ENCODE measurements at regions not wholly inside any gene's neighbourhood (a gene's known extent, or its start where the extent isn't known, plus 50 kb on each side); places are given as distances from the start of the nearest gene placed in this dataset.
"Not testable (repeated sequence)": the region's sequence is repeated elsewhere in the genome, so short reads cannot be mapped to it uniquely, and the experiment has no call there.

GRCh38 chr5:91245871-91246270, 137.2 kb downstream of the ARRDC3 start:
- Histone ChIP-seq H3K36me3 (ENCODE audit: control insufficient read depth in 2 of 2, insufficient read depth in 2 of 2, low read length in 1 of 2) (no peaks in the 10 kb centered on the region), H3K27me3 (ENCODE audit: control insufficient read depth in 1 of 2, insufficient read depth in 2 of 2, low read length in 2 of 2) (no peaks in the 10 kb centered on the region), H3K4me1 (ENCODE audit: control insufficient read depth in 2 of 2, insufficient read depth in 2 of 2, low read length in 1 of 2) (no peaks in the 10 kb centered on the region), H3K27ac (ENCODE audit: low read depth in 2 of 2, low read length in 1 of 2) (no peak overlapping the region), H3K4me3 (ENCODE audit: low read depth in 1 of 2, low read length in 2 of 2) (no peak overlapping the region), H3K9me3 (ENCODE audit: control insufficient read depth in 2 of 2, insufficient read depth in 1 of 2, low read depth in 1 of 2, low read length in 1 of 2) (no peaks in the 10 kb centered on the region)
- WGBS, 2 donors: 80 to 82% methylated on average over 1 of the region's 1 CpG

GRCh38 chr5:91245074-91245452, 138.1 kb downstream of the ARRDC3 start:
- Histone ChIP-seq H3K36me3 (ENCODE audit: control insufficient read depth in 2 of 2, insufficient read depth in 2 of 2, low read length in 1 of 2) (no peaks in the 10 kb centered on the region), H3K4me1 (ENCODE audit: control insufficient read depth in 2 of 2, insufficient read depth in 2 of 2, low read length in 1 of 2) (no peaks in the 10 kb centered on the region), H3K9me3 (ENCODE audit: control insufficient read depth in 2 of 2, insufficient read depth in 1 of 2, low read depth in 1 of 2, low read length in 1 of 2) (no peaks in the 10 kb centered on the region), H3K4me3 (ENCODE audit: low read depth in 1 of 2, low read length in 2 of 2) (no peak overlapping the region), H3K27me3 (ENCODE audit: control insufficient read depth in 1 of 2, insufficient read depth in 2 of 2, low read length in 2 of 2) (no peaks in the 10 kb centered on the region), H3K27ac (ENCODE audit: low read depth in 2 of 2, low read length in 1 of 2) (no peak overlapping the region)
- 53 to 56% methylated on average over 3 of the region's 3 CpGs for WGBS, 2 donors

GRCh38 chr5:91244380-91245073, 138.6 kb downstream of the ARRDC3 start:
- H3K9me3 ChIP-seq (ENCODE audit: control insufficient read depth in 2 of 2, insufficient read depth in 1 of 2, low read depth in 1 of 2, low read length in 1 of 2): no peaks in the 10 kb centered on the region
- no peak overlapping the region for H3K27ac ChIP-seq (ENCODE audit: low read depth in 2 of 2, low read length in 1 of 2)
- no peaks in the 10 kb centered on the region for H3K27me3 ChIP-seq (ENCODE audit: control insufficient read depth in 1 of 2, insufficient read depth in 2 of 2, low read length in 2 of 2)
- WGBS, 2 donors: 85 to 89% methylated on average over 6 of the region's 6 CpGs
- H3K36me3 ChIP-seq (ENCODE audit: control insufficient read depth in 2 of 2, insufficient read depth in 2 of 2, low read length in 1 of 2): no peaks in the 10 kb centered on the region
- H3K4me1 ChIP-seq (ENCODE audit: control insufficient read depth in 2 of 2, insufficient read depth in 2 of 2, low read length in 1 of 2): no peaks in the 10 kb centered on the region
- no peak overlapping the region for H3K4me3 ChIP-seq (ENCODE audit: low read depth in 1 of 2, low read length in 2 of 2)

GRCh38 chr5:91243852-91244251, 139.3 kb downstream of the ARRDC3 start:
- Histone ChIP-seq H3K4me1 (ENCODE audit: control insufficient read depth in 2 of 2, insufficient read depth in 2 of 2, low read length in 1 of 2) (no peaks in the 10 kb centered on the region), H3K27me3 (ENCODE audit: control insufficient read depth in 1 of 2, insufficient read depth in 2 of 2, low read length in 2 of 2) (no peaks in the 10 kb centered on the region), H3K27ac (ENCODE audit: low read depth in 2 of 2, low read length in 1 of 2) (no peak overlapping the region), H3K9me3 (ENCODE audit: control insufficient read depth in 2 of 2, insufficient read depth in 1 of 2, low read depth in 1 of 2, low read length in 1 of 2) (no peaks in the 10 kb centered on the region), H3K4me3 (ENCODE audit: low read depth in 1 of 2, low read length in 2 of 2) (no peak overlapping the region), H3K36me3 (ENCODE audit: control insufficient read depth in 2 of 2, insufficient read depth in 2 of 2, low read length in 1 of 2) (no peaks in the 10 kb centered on the region)
- 94 to 99% methylated on average over 1 of the region's 1 CpG for WGBS, 2 donors

DNA sequence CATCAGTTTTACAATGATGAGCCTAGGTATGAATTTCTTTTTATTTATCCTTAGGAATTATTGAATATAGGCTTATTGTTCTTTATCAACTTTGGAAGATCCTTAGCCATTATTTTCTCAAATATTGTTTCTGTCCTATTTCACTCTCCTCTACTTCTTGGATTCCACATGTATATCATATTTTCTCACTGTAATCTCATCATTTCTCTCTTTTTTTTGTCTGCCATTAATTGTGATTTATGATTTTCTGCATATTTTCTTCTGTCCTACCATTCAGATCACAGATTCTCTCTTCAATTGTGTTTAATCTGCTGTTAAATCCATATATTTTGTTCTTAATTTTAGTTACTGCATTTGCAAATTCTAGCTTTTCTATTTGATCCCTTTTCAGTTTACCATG, 139.8 kb downstream of the ARRDC3 start:
- no peaks in the 10 kb centered on the region for H3K27me3 ChIP-seq (ENCODE audit: control insufficient read depth in 1 of 2, insufficient read depth in 2 of 2, low read length in 2 of 2)
- no peaks in the 10 kb centered on the region for H3K36me3 ChIP-seq (ENCODE audit: control insufficient read depth in 2 of 2, insufficient read depth in 2 of 2, low read length in 1 of 2)
- H3K27ac ChIP-seq (ENCODE audit: low read depth in 2 of 2, low read length in 1 of 2): no peak overlapping the region
- H3K4me1 ChIP-seq (ENCODE audit: control insufficient read depth in 2 of 2, insufficient read depth in 2 of 2, low read length in 1 of 2): no peaks in the 10 kb centered on the region
- no peaks in the 10 kb centered on the region for H3K9me3 ChIP-seq (ENCODE audit: control insufficient read depth in 2 of 2, insufficient read depth in 1 of 2, low read depth in 1 of 2, low read length in 1 of 2)
- H3K4me3 ChIP-seq (ENCODE audit: low read depth in 1 of 2, low read length in 2 of 2): no peak overlapping the region

DNA sequence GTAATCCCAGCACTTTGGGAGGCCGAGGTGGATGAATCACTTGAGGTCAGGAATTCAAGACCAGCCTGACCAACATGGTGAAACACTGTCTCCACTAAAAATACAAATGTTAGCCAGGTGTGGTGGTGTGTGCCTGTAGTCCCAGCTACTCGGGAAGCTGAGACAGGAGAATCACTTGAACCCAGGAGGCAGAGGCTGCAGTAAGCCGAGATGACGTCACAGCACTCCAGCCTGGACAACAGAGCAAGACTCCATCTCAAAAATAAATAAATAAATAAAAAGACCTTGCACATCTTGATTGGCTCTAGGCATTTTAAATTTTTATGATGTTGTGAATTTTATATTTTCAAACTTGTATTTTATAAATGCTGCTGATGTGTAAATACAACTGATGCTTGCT, 141.7 kb downstream of the ARRDC3 start:
- H3K27me3 ChIP-seq (ENCODE audit: control insufficient read depth in 1 of 2, insufficient read depth in 2 of 2, low read length in 2 of 2); H3K27ac ChIP-seq (ENCODE audit: low read depth in 2 of 2, low read length in 1 of 2); H3K9me3 ChIP-seq (ENCODE audit: control insufficient read depth in 2 of 2, insufficient read depth in 1 of 2, low read depth in 1 of 2, low read length in 1 of 2); H3K36me3 ChIP-seq (ENCODE audit: control insufficient read depth in 2 of 2, insufficient read depth in 2 of 2, low read length in 1 of 2); H3K4me3 ChIP-seq (ENCODE audit: low read depth in 1 of 2, low read length in 2 of 2); H3K4me1 ChIP-seq (ENCODE audit: control insufficient read depth in 2 of 2, insufficient read depth in 2 of 2, low read length in 1 of 2): not testable (repeated sequence)
- whole genome bisulfite sequencing, 2 donors: 93 to 95% methylated on average over 4 of the region's 4 CpGs

- no peaks in the 10 kb centered on the region for H3K4me1 ChIP-seq (ENCODE audit: control insufficient read depth in 2 of 2, insufficient read depth in 2 of 2, low read length in 1 of 2)
- H3K4me3 ChIP-seq (ENCODE audit: low read depth in 1 of 2, low read length in 2 of 2): no peak overlapping the region
- no peaks in the 10 kb centered on the region for H3K9me3 ChIP-seq (ENCODE audit: control insufficient read depth in 2 of 2, insufficient read depth in 1 of 2, low read depth in 1 of 2, low read length in 1 of 2)
- no peaks in the 10 kb centered on the region for H3K36me3 ChIP-seq (ENCODE audit: control insufficient read depth in 2 of 2, insufficient read depth in 2 of 2, low read length in 1 of 2)
- H3K27me3 ChIP-seq (ENCODE audit: control insufficient read depth in 1 of 2, insufficient read depth in 2 of 2, low read length in 2 of 2): no peaks in the 10 kb centered on the region
- H3K27ac ChIP-seq (ENCODE audit: low read depth in 2 of 2, low read length in 1 of 2): no peak overlapping the region
- WGBS, 2 donors: 94% methylated on average over 4 of the region's 4 CpGs
Observed at GRCh38 chr5:91240175-91240574, 142.9 kb downstream of the ARRDC3 start.

DNA sequence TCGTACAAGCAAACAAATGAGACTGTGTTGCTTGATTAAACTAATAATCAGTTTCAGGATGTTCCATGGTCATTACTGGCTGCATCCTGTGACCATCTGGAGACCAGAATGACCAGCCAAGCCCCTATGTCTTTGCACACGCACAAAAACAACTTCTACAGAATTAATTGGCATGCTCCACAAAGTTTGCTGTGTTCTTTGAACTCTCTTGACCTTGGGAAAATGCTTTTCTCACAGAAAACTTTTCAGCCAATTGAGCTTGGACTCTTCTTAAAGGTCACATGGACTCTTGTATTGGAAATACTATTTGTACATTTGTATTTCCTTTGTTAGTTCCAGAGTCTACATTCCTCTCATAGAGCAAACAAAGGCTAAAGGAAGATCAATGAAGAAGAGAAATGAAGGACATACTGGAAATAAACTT, 147.8 kb downstream of the ARRDC3 start:
- Histone ChIP-seq H3K4me3 (ENCODE audit: low read depth in 1 of 2, low read length in 2 of 2) (no peak overlapping the region), H3K27ac (ENCODE audit: low read depth in 2 of 2, low read length in 1 of 2) (no peak overlapping the region), H3K36me3 (ENCODE audit: control insufficient read depth in 2 of 2, insufficient read depth in 2 of 2, low read length in 1 of 2) (no peaks in the 10 kb centered on the region), H3K9me3 (ENCODE audit: control insufficient read depth in 2 of 2, insufficient read depth in 1 of 2, low read depth in 1 of 2, low read length in 1 of 2) (no peaks in the 10 kb centered on the region), H3K4me1 (ENCODE audit: control insufficient read depth in 2 of 2, insufficient read depth in 2 of 2, low read length in 1 of 2) (no peaks in the 10 kb centered on the region), H3K27me3 (ENCODE audit: control insufficient read depth in 1 of 2, insufficient read depth in 2 of 2, low read length in 2 of 2) (no peaks in the 10 kb centered on the region)
- WGBS, 2 donors: 62 to 77% methylated on average over 2 of the region's 2 CpGs

GRCh38 chr5:91232523-91232922, 150.6 kb downstream of the ARRDC3 start:
- no peak overlapping the region for H3K27ac ChIP-seq (ENCODE audit: low read depth in 2 of 2, low read length in 1 of 2)
- no peaks in the 10 kb centered on the region for H3K9me3 ChIP-seq (ENCODE audit: control insufficient read depth in 2 of 2, insufficient read depth in 1 of 2, low read depth in 1 of 2, low read length in 1 of 2)
- no peaks in the 10 kb centered on the region for H3K4me1 ChIP-seq (ENCODE audit: control insufficient read depth in 2 of 2, insufficient read depth in 2 of 2, low read length in 1 of 2)
- no peaks in the 10 kb centered on the region for H3K27me3 ChIP-seq (ENCODE audit: control insufficient read depth in 1 of 2, insufficient read depth in 2 of 2, low read length in 2 of 2)
- WGBS, 2 donors: 48 to 62% methylated on average over 3 of the region's 3 CpGs
- no peaks in the 10 kb centered on the region for H3K36me3 ChIP-seq (ENCODE audit: control insufficient read depth in 2 of 2, insufficient read depth in 2 of 2, low read length in 1 of 2)
- no peak overlapping the region for H3K4me3 ChIP-seq (ENCODE audit: low read depth in 1 of 2, low read length in 2 of 2)

DNA sequence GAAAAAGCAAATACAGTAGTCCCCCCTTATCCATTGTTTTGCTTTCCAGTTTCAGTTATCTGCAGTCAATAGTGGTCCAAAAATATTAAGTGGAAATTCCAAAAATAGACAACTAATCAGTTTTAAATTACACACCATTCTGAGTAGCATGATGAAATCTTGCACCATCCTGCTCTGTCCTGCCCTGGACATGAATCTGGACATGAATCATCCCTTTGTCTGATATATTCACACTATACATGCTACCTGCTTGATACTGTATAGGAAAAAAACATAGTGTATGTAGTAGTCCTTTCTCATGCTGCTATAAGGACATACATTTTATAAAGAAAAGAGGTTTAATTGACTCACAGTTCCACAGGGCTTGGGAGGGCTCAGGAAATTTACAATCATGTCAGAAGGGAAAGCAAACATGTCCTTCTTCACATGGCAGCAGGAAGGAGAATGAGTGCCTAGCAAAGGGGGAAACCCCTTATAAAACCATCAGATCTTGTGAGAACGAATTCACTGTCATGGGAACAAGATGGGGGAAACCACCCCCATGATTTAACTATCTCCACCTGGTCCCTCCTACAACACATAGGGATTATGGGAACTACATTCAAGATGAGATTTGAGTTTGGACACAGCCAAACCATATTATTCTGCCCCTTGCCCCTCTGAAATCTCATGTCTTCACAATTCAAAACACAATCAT, 153.9 kb downstream of the ARRDC3 start:
- Histone ChIP-seq H3K27ac (ENCODE audit: low read depth in 2 of 2, low read length in 1 of 2) (no peak overlapping the region), H3K4me3 (ENCODE audit: low read depth in 1 of 2, low read length in 2 of 2) (no peak overlapping the region), H3K36me3 (ENCODE audit: control insufficient read depth in 2 of 2, insufficient read depth in 2 of 2, low read length in 1 of 2) (no peaks in the 10 kb centered on the region), H3K9me3 (ENCODE audit: control insufficient read depth in 2 of 2, insufficient read depth in 1 of 2, low read depth in 1 of 2, low read length in 1 of 2) (no peaks in the 10 kb centered on the region), H3K4me1 (ENCODE audit: control insufficient read depth in 2 of 2, insufficient read depth in 2 of 2, low read length in 1 of 2) (no peaks in the 10 kb centered on the region), H3K27me3 (ENCODE audit: control insufficient read depth in 1 of 2, insufficient read depth in 2 of 2, low read length in 2 of 2) (no peaks in the 10 kb centered on the region)
- WGBS, 2 donors: 61 to 63% methylated on average over 1 of the region's 1 CpG
